ENCODE measurements at regions not wholly inside any gene's neighbourhood (a gene's known extent, or its start where the extent isn't known, plus 50 kb on each side); places are given as distances from the start of the nearest gene placed in this dataset.

DNA sequence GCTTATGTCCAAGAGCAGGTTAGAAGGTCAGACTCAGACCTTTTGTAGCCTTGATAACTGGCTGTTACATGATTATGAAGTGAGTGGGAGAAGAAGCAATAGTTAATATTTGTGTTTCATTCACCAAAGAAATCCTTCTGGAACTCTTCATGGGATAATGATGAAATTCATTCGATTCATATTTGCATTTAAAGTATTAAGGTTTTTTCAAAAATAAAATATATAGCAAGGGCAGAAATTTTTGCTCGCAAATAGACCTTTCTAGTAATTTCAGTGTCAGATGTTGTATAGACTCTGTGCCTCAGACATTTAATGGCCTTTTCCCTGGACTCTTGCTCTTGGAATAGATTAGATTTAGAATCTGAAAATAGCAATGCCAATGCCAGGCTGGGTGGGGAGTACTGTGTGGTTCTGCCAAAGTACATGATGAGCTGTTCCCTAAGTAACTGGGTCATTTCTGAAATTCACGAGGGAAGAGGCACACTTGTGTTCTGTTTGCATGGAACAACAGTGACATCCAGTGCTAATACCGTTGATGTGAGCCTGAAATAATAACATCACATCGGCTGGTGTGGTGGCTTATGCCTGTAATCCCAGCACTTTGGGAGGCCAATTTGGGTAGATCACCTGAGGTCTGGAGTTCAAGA, 119.2 kb downstream of the MBL2 start:
- no peaks in the 10 kb centered on the region for H3K36me3 Mint-ChIP-seq (ENCODE audit: low read depth)
- peaks cover 1% of the 10 kb centered on the region for H3K9me3 Mint-ChIP-seq
- no peak overlapping the region for H3K4me3 Mint-ChIP-seq
- no peaks in the 10 kb centered on the region for H3K27me3 Mint-ChIP-seq
- ChIA-PET POLR2A (no interaction called here), CTCF (interaction anchor here (1.0 to 1.2 kb wide), 2 partner anchors 9 to 127 kb away, joined by 3 read pairs; no protein-coding TSS in a partner anchor)
- no peak for TF ChIP-seq CTCF (IDR thresholded peaks at IDR 0.05)
- intact Hi-C loops (cut with micrococcal nuclease) = no loop called here
- DNase-seq = no peak
- no peaks in the 10 kb centered on the region for H3K4me1 Mint-ChIP-seq (ENCODE audit: low read depth)
- H3K27ac Mint-ChIP-seq = no peak overlapping the region
- ATAC-seq = no peak

GRCh38 chr10:52654201-52654600, 118.4 kb downstream of the MBL2 start:
- no peaks in the 10 kb centered on the region for H3K36me3 Mint-ChIP-seq (ENCODE audit: low read depth)
- DNase-seq (no peak), ATAC-seq (no peak)
- H3K27me3 Mint-ChIP-seq = no peaks in the 10 kb centered on the region
- H3K4me3 Mint-ChIP-seq = no peak overlapping the region
- no peaks in the 10 kb centered on the region for H3K4me1 Mint-ChIP-seq (ENCODE audit: low read depth)
- no peak for TF ChIP-seq CTCF (IDR thresholded peaks at IDR 0.05)
- H3K27ac Mint-ChIP-seq = no peak overlapping the region
- intact Hi-C loops (cut with micrococcal nuclease) = no loop called here
- POLR2A ChIA-PET = no interaction called here
- peaks cover 5% of the 10 kb centered on the region for H3K9me3 Mint-ChIP-seq
- CTCF ChIA-PET = interaction anchor here (1.2 kb wide), 1 partner anchor 10 kb away, joined by 3 read pairs; no protein-coding TSS in a partner anchor

GRCh38 chr10:52658112-52658511, 114.5 kb downstream of the MBL2 start:
- Mint-ChIP-seq H3K27ac (no peak overlapping the region), H3K4me1 (ENCODE audit: low read depth) (no peaks in the 10 kb centered on the region), H3K27me3 (no peaks in the 10 kb centered on the region), H3K9me3 (peaks cover 5% of the 10 kb centered on the region), H3K4me3 (no peak overlapping the region), H3K36me3 (ENCODE audit: low read depth) (no peaks in the 10 kb centered on the region)
- DNase-seq (no peak), ATAC-seq (no peak)
- intact Hi-C loops (cut with micrococcal nuclease) = no loop called here
- TF ChIP-seq CTCF (IDR thresholded peaks at IDR 0.05) = no peak
- ChIA-PET CTCF (no interaction called here), POLR2A (no interaction called here)

GRCh38 chr10:52659085-52659484, 113.5 kb downstream of the MBL2 start:
- Mint-ChIP-seq H3K27me3 (no peaks in the 10 kb centered on the region), H3K27ac (no peak overlapping the region), H3K36me3 (ENCODE audit: low read depth) (no peaks in the 10 kb centered on the region), H3K9me3 (peaks cover 5% of the 10 kb centered on the region), H3K4me3 (no peak overlapping the region), H3K4me1 (ENCODE audit: low read depth) (no peaks in the 10 kb centered on the region)
- ATAC-seq (no peak), DNase-seq (no peak)
- TF ChIP-seq CTCF (IDR thresholded peaks at IDR 0.05) = no peak
- intact Hi-C loops (cut with micrococcal nuclease) = no loop called here
- CTCF ChIA-PET = no interaction called here
- POLR2A ChIA-PET = no interaction called here

GRCh38 chr10:52662256-52662655, 110.3 kb downstream of the MBL2 start:
- ChIA-PET CTCF (no interaction called here), POLR2A (no interaction called here)
- DNase-seq = no peak
- intact Hi-C loops (cut with micrococcal nuclease) = no loop called here
- Mint-ChIP-seq H3K36me3 (ENCODE audit: low read depth) (no peaks in the 10 kb centered on the region), H3K4me1 (ENCODE audit: low read depth) (no peaks in the 10 kb centered on the region), H3K27ac (no peak overlapping the region), H3K4me3 (no peak overlapping the region), H3K9me3 (peaks cover 12% of the 10 kb centered on the region), H3K27me3 (no peaks in the 10 kb centered on the region)
- no peak for TF ChIP-seq CTCF (IDR thresholded peaks at IDR 0.05)
- ATAC-seq = no peak

Measured in activated CD8-positive, alpha-beta T cell treated with anti-CD3 and anti-CD28 coated beads for 36 hours (primary cell).